Endothelial cell of umbilical vein (primary cell): ENCODE measurements at regions not wholly inside any gene's neighbourhood (a gene's known extent, or its start where the extent isn't known, plus 50 kb on each side); places are given as distances from the start of the nearest gene placed in this dataset.

Experiments used
- BruUV-seq: library from RNA; stranded (reverse); fragments of 400-500 nt; replicated peaks from 2 replicates; lab custom pipeline; 2021; lab: Mats Ljungman, UMichigan
- CTCF ChIA-PET: fragments of 300-600, 350-600 bp; sonication (Branson Sonifier 250); formaldehyde crosslinking; loops from one replicate; lab custom pipeline; 2021; ENCODE audit warnings: antibody characterized with exemption, inconsistent platforms; lab: Charles Lee
- POLR2A ChIA-PET: fragments of 300-600, 350-600 bp; sonication (Branson Sonifier 250); formaldehyde crosslinking; loops from one replicate; lab custom pipeline; 2021; ENCODE audit warnings: antibody characterized with exemption, inconsistent platforms; lab: Charles Lee
- DNase-seq: peaks from one replicate; pipeline ENCODE4 v3.0.0-alpha.2; 2011; ENCODE audit warnings: low read depth, low spot score
- FAIRE-seq: peaks from 2 replicates; lab custom pipeline; 2011; peaks lifted over from hg19 to GRCh38; lab: Jason Lieb, UNC
- H2AFZ ChIP-seq: 2 replicates; pipeline ENCODE4 v1.6.0; 2012; ENCODE audit warnings: low read depth, low read length, control low read depth, inconsistent platforms
- H3K27ac ChIP-seq: 2 replicates; pipeline ENCODE4 v1.5.1; 2011; ENCODE audit warnings: low read depth, mild to moderate bottlenecking, control low read depth, low read length, moderate library complexity; ENCODE audit not compliant: insufficient read depth
- H3K27me3 ChIP-seq, 2 experiments: 2 replicates each; pipeline versions ENCODE4 v1.6.0 to v1.6.1; 2011; ENCODE audit warnings: low read length in 2 of 2, mixed read lengths in 1 of 2; ENCODE audit not compliant: control insufficient read depth in 2 of 2, insufficient read depth in 2 of 2
- H3K36me3 ChIP-seq, 2 experiments: 2 replicates in 1 of 2; 3 replicates in 1 of 2; pipeline ENCODE4 v1.5.1; 2011; ENCODE audit warnings: low read length in 2 of 2, mild to moderate bottlenecking in 1 of 2, moderate library complexity in 1 of 2; ENCODE audit not compliant: control insufficient read depth in 2 of 2, insufficient read depth in 2 of 2; ENCODE audit errors: extremely low read depth in 1 of 2
- H3K4me1 ChIP-seq: 3 replicates; pipeline ENCODE4 v1.5.1; 2011; ENCODE audit warnings: mild to moderate bottlenecking, low read length; ENCODE audit not compliant: control insufficient read depth, insufficient read depth; ENCODE audit errors: extremely low read depth
- H3K4me2 ChIP-seq: 2 replicates; pipeline ENCODE4 v1.6.1; 2011; ENCODE audit warnings: low read length, control low read depth, mixed read lengths; ENCODE audit not compliant: insufficient read depth
- H3K4me3 ChIP-seq, 3 experiments: fragments of 200-600 bp in 1 of 3; sonication (generic), shearing (Covaris generic) in 1 of 3; replicated peaks in 1 of 3; 2 replicates each; pipeline ENCODE4 v1.5.1; 2011 to 2016; ENCODE audit warnings: control low read depth in 3 of 3, low read length in 3 of 3, mild to moderate bottlenecking in 2 of 3, inconsistent platforms in 1 of 3, low read depth in 1 of 3, moderate library complexity in 1 of 3; ENCODE audit not compliant: insufficient read depth in 1 of 3
- H3K79me2 ChIP-seq: 2 replicates; pipeline ENCODE4 v1.6.0; 2012; ENCODE audit warnings: low read length, inconsistent platforms; ENCODE audit not compliant: control insufficient read depth, insufficient read depth
- H3K9ac ChIP-seq: replicated peaks from 2 replicates; pipeline ENCODE3; 2011; ENCODE audit warnings: low read length, control low read depth; ENCODE audit not compliant: insufficient read depth; ENCODE audit errors: extremely low read depth
- H3K9me1 ChIP-seq: replicated peaks from 3 replicates; pipeline ENCODE4 v1.6.0; 2011; ENCODE audit warnings: mild to moderate bottlenecking, low read length; ENCODE audit not compliant: control insufficient read depth, insufficient read depth; ENCODE audit errors: extremely low read depth
- H3K9me3 ChIP-seq: replicated peaks from 2 replicates; pipeline ENCODE4 v1.5.1; 2012; ENCODE audit warnings: low read length, inconsistent platforms; ENCODE audit not compliant: control insufficient read depth, insufficient read depth
- H4K20me1 ChIP-seq: replicated peaks from 2 replicates; pipeline ENCODE3; 2011; ENCODE audit warnings: mild to moderate bottlenecking, low read length; ENCODE audit not compliant: control insufficient read depth, insufficient read depth; ENCODE audit errors: extremely low read depth
- CTCF ChIP-seq, 2 donors: IDR thresholded peaks; 1 replicate in 1 of 2; 2 replicates in 1 of 2; pipeline ENCODE4 v1.5.1; 2011; ENCODE audit warnings: low read length in 2 of 2, mild to moderate bottlenecking in 2 of 2, moderate library complexity in 2 of 2, control low read depth in 1 of 2, inconsistent platforms in 1 of 2, low read depth in 1 of 2; ENCODE audit not compliant: insufficient read depth in 1 of 2; ENCODE audit errors: extremely low read depth in 1 of 2
- EZH2 ChIP-seq: IDR thresholded peaks from 2 replicates; pipeline ENCODE4 v1.6.1; 2012; ENCODE audit warnings: borderline replicate concordance, low read depth, mild to moderate bottlenecking, moderate library complexity, low read length, inconsistent platforms; ENCODE audit not compliant: severe bottlenecking
- FOS ChIP-seq: IDR thresholded peaks from 2 replicates; pipeline ENCODE4 v1.6.1; 2011; ENCODE audit warnings: mild to moderate bottlenecking, low read length, moderate library complexity, borderline replicate concordance; ENCODE audit not compliant: insufficient read depth
- GATA2 ChIP-seq: IDR thresholded peaks from 2 replicates; pipeline ENCODE4 v1.7.0; 2011; ENCODE audit warnings: low read depth, mild to moderate bottlenecking, moderate library complexity, mixed read lengths, low read length; ENCODE audit not compliant: insufficient read length, insufficient read depth
- JUN ChIP-seq: IDR thresholded peaks from 2 replicates; pipeline ENCODE4 v1.6.1; 2011; ENCODE audit warnings: borderline replicate concordance, low read depth; ENCODE audit not compliant: insufficient read length, insufficient read depth
- MAX ChIP-seq: IDR thresholded peaks from 2 replicates; pipeline ENCODE4 v1.6.1; 2011; ENCODE audit not compliant: insufficient read depth, insufficient read length
- MYC ChIP-seq: IDR thresholded peaks from one replicate; pipeline ENCODE4 v1.6.1; 2011; ENCODE audit warnings: mild to moderate bottlenecking, low read depth, low read length
- POLR2A ChIP-seq: IDR thresholded peaks from 2 replicates; pipeline ENCODE4 v1.6.1; 2012; ENCODE audit warnings: low read depth, mild to moderate bottlenecking, control low read depth, low read length
- POLR2AphosphoS5 ChIP-seq: IDR thresholded peaks from 2 replicates; pipeline ENCODE4 v1.6.1; 2012; ENCODE audit warnings: low read depth, mild to moderate bottlenecking, control low read depth, low read length, moderate library complexity; ENCODE audit not compliant: insufficient read depth
- dilution Hi-C: fragments of 300-500 bp; cut with MboI; formaldehyde crosslinking; loops from one replicate; pipeline ENCODE4 v1.15.0; 2019; ENCODE audit warnings: low sequenced_read_pairs; ENCODE audit not compliant: extremely low pct_ligation_motif_present
- intact Hi-C: fragments of 100-400 bp; cut with micrococcal nuclease; formaldehyde crosslinking; loops from one replicate; pipeline ENCODE4 v1.10.0; 2022

GRCh38 chrX:39296472-39296871 lies 495.2 kb downstream of the MID1IP1 start:
- intact Hi-C loops, result no loop called here
- Histone ChIP-seq H2AFZ (no peak overlapping the region), H3K9me1 (no peaks in the 10 kb centered on the region), H3K4me1 (no peaks in the 10 kb centered on the region), H3K4me2 (no peak overlapping the region), H3K36me3 (no peaks in the 10 kb centered on the region), H3K27ac (no peak overlapping the region), H3K4me3 (no peak overlapping the region), H3K79me2 (no peaks in the 10 kb centered on the region), H4K20me1 (no peaks in the 10 kb centered on the region), H3K9me3 (no peaks in the 10 kb centered on the region), H3K27me3 (no peaks in the 10 kb centered on the region), H3K9ac (no peak overlapping the region)
- POLR2A ChIA-PET, result no interaction called here
- no peak for DNase-seq
- no peak for FAIRE-seq
- BruUV-seq, result no TSS peak
- CTCF ChIA-PET, result no interaction called here
- dilution Hi-C loops, result no loop called here
- TF ChIP-seq FOS (no peak), GATA2 (no peak), JUN (no peak), CTCF (IDR thresholded peaks at IDR 0.05; ENCODE audit: extremely low read depth in 1 of 2, insufficient read depth in 1 of 2, low read depth in 1 of 2, low read length in 2 of 2) (no peak), EZH2 (no peak), POLR2A (no peak), MYC (no peak), MAX (no peak), POLR2AphosphoS5 (no peak)
